IMR-90 (cell line): ENCODE measurements at regions not wholly inside any gene's neighbourhood (a gene's known extent, or its start where the extent isn't known, plus 50 kb on each side); places are given as distances from the start of the nearest gene placed in this dataset.

Experiments used
- ATAC-seq: fragments of 200-7000 bp; cut with Tn5 transposase; 2 replicates; pipeline ENCODE4 v1.9.1; 2020; ENCODE audit warnings: low read depth, mild to moderate bottlenecking, moderate library complexity
- BruUV-seq: library from RNA; stranded (reverse); fragments of 400-500 nt; replicated peaks from 2 replicates; lab custom pipeline; 2021; lab: Mats Ljungman, UMichigan
- CTCF ChIA-PET: fragments of 300-600 bp; formaldehyde crosslinking; extraction: SDS; loops from one replicate; lab custom pipeline; 2021; ENCODE audit warnings: antibody characterized with exemption; lab: Yijun Ruan, JAX
- POLR2A ChIA-PET: fragments of 300-600 bp; sonication (Branson Sonifier 250); formaldehyde crosslinking; loops from one replicate; lab custom pipeline; 2022; ENCODE audit warnings: antibody characterized with exemption; ENCODE audit not compliant: unreplicated experiment; lab: Charles Lee
- DNase-seq: peaks from one replicate; pipeline ENCODE4 v3.0.0; 2013
- H2AFZ ChIP-seq: replicated peaks from 2 replicates; pipeline ENCODE3; 2013; ENCODE audit warnings: low read length, mild to moderate bottlenecking; ENCODE audit not compliant: poor library complexity
- H2AK5ac ChIP-seq: 2 replicates; pipeline ENCODE4 v1.6.1; 2013; ENCODE audit warnings: low read depth, low read length, inconsistent platforms
- H2AK9ac ChIP-seq: replicated peaks from 2 replicates; pipeline ENCODE3; 2013; ENCODE audit warnings: mild to moderate bottlenecking, low read depth, low read length, moderate library complexity; ENCODE audit not compliant: poor library complexity
- H2BK120ac ChIP-seq: 2 replicates; pipeline ENCODE4 v1.6.1; 2013; ENCODE audit warnings: low read depth, low read length, inconsistent platforms
- H2BK15ac ChIP-seq: 3 replicates; pipeline ENCODE4 v1.6.1; 2013; ENCODE audit warnings: low read depth, low read length, inconsistent platforms
- H2BK20ac ChIP-seq: 2 replicates; pipeline ENCODE4 v1.6.1; 2013; ENCODE audit warnings: low read depth, mild to moderate bottlenecking, inconsistent platforms, low read length, moderate library complexity
- H2BK5ac ChIP-seq: 2 replicates; pipeline ENCODE4 v1.6.1; 2013; ENCODE audit warnings: mild to moderate bottlenecking, low read depth, low read length, inconsistent platforms; ENCODE audit not compliant: poor library complexity, severe bottlenecking
- H3K14ac ChIP-seq: replicated peaks from 2 replicates; pipeline ENCODE4 v1.6.1; 2013; ENCODE audit warnings: low read depth, low read length, inconsistent platforms
- H3K18ac ChIP-seq: 2 replicates; pipeline ENCODE4 v1.6.1; 2013; ENCODE audit warnings: low read depth, low read length, control low read depth
- H3K23ac ChIP-seq: 2 replicates; pipeline ENCODE4 v1.6.1; 2013; ENCODE audit warnings: low read depth, low read length, inconsistent platforms
- H3K27ac ChIP-seq: 2 replicates; pipeline ENCODE4 v1.5.1; 2013; ENCODE audit warnings: mild to moderate bottlenecking, control low read depth, low read length; ENCODE audit not compliant: insufficient read depth
- H3K27me3 ChIP-seq: 2 replicates; pipeline ENCODE4 v1.6.1; 2013; ENCODE audit warnings: low read length; ENCODE audit not compliant: control insufficient read depth, insufficient read depth
- H3K36me3 ChIP-seq: 2 replicates; pipeline ENCODE4 v1.6.1; 2013; ENCODE audit warnings: low read length, mixed read lengths; ENCODE audit not compliant: control insufficient read depth, insufficient read depth
- H3K4ac ChIP-seq: 2 replicates; pipeline ENCODE4 v1.6.1; 2013; ENCODE audit warnings: low read depth, low read length, inconsistent platforms
- H3K4me1 ChIP-seq: 2 replicates; pipeline ENCODE4 v1.6.1; 2013; ENCODE audit warnings: low read length, mixed read lengths; ENCODE audit not compliant: control insufficient read depth, insufficient read depth
- H3K4me2 ChIP-seq: 2 replicates; pipeline ENCODE4 v1.6.1; 2013; ENCODE audit warnings: low read depth, mild to moderate bottlenecking, control low read depth, low read length, moderate library complexity
- H3K4me3 ChIP-seq: 2 replicates; pipeline ENCODE4 v1.5.1; 2013; ENCODE audit warnings: low read depth, mild to moderate bottlenecking, control low read depth, low read length, moderate library complexity; ENCODE audit not compliant: insufficient read depth
- H3K56ac ChIP-seq: 2 replicates; pipeline ENCODE4 v1.6.1; 2013; ENCODE audit warnings: low read length, inconsistent platforms; ENCODE audit not compliant: insufficient read depth; ENCODE audit errors: extremely low read depth
- H3K79me1 ChIP-seq, 2 experiments: 2 replicates each; pipeline ENCODE4 v1.6.1; 2013; ENCODE audit warnings: low read length in 2 of 2, inconsistent platforms in 1 of 2, low read depth in 1 of 2
- H3K9ac ChIP-seq: 2 replicates; pipeline ENCODE4 v1.6.1; 2013; ENCODE audit warnings: low read depth, low read length, control low read depth
- H3K9me1 ChIP-seq: 2 replicates; pipeline ENCODE4 v1.6.1; 2013; ENCODE audit warnings: low read length, inconsistent platforms; ENCODE audit not compliant: insufficient read depth
- H3K9me3 ChIP-seq: 2 replicates; pipeline ENCODE4 v1.6.1; 2013; ENCODE audit warnings: low read length; ENCODE audit not compliant: control insufficient read depth, insufficient read depth
- H4K20me1 ChIP-seq: 2 replicates; pipeline ENCODE4 v1.6.1; 2013; ENCODE audit warnings: low read length, inconsistent platforms; ENCODE audit not compliant: insufficient read depth
- H4K5ac ChIP-seq: 2 replicates; pipeline ENCODE4 v1.6.1; 2013; ENCODE audit warnings: mild to moderate bottlenecking, low read depth, low read length, control low read depth
- H4K8ac ChIP-seq, 2 experiments: 2 replicates each; pipeline ENCODE4 v1.6.1; 2013; ENCODE audit warnings: low read depth in 2 of 2, low read length in 2 of 2, control low read depth in 1 of 2, inconsistent platforms in 1 of 2
- H4K91ac ChIP-seq: 2 replicates; pipeline ENCODE4 v1.6.1; 2013; ENCODE audit warnings: low read depth, low read length, inconsistent platforms; ENCODE audit not compliant: insufficient read depth
- BHLHE40 ChIP-seq: fragments of 150-350 bp; IDR thresholded peaks from 2 replicates; pipeline ENCODE4 v1.6.1; 2016; ENCODE audit warnings: mild to moderate bottlenecking, low read depth, low read length
- CEBPB ChIP-seq: IDR thresholded peaks from 2 replicates; pipeline ENCODE4 v1.6.1; 2012; ENCODE audit warnings: low read depth, low read length, improper control_type of control experiment
- CHD1 ChIP-seq: IDR thresholded peaks from 2 replicates; pipeline ENCODE4 v1.6.1; 2012; ENCODE audit warnings: low read depth, low read length, improper control_type of control experiment
- CTCF ChIP-seq: conservative IDR thresholded peaks from 2 replicates; pipeline ENCODE4 v1.5.1; 2012; ENCODE audit warnings: mild to moderate bottlenecking, low read depth, low read length, improper control_type of control experiment
- ELK1 ChIP-seq: fragments of 150-350 bp; IDR thresholded peaks from 2 replicates; pipeline ENCODE4 v1.6.1; 2016; ENCODE audit warnings: low read depth, mild to moderate bottlenecking, low read length, moderate library complexity, borderline replicate concordance
- FOS ChIP-seq: fragments of 150-350 bp; IDR thresholded peaks from 2 replicates; pipeline ENCODE4 v1.6.1; 2016; ENCODE audit warnings: low read depth, low read length
- MAFK ChIP-seq: IDR thresholded peaks from 2 replicates; pipeline ENCODE4 v1.6.1; 2012; ENCODE audit warnings: low read depth, low read length, improper control_type of control experiment
- MAZ ChIP-seq: IDR thresholded peaks from 2 replicates; pipeline ENCODE4 v1.6.1; 2012; ENCODE audit warnings: low read depth, mild to moderate bottlenecking, low read length, improper control_type of control experiment, moderate library complexity, borderline replicate concordance
- MXI1 ChIP-seq: IDR thresholded peaks from 2 replicates; pipeline ENCODE4 v1.6.1; 2012; ENCODE audit warnings: low read depth, mild to moderate bottlenecking, low read length, moderate library complexity, borderline replicate concordance
- NFE2L2 ChIP-seq: fragments of 150-350 bp; IDR thresholded peaks from 2 replicates; pipeline ENCODE4 v1.6.1; 2016; ENCODE audit warnings: low read depth, mild to moderate bottlenecking, low read length
- POLR2A ChIP-seq: IDR thresholded peaks from 2 replicates; pipeline ENCODE4 v1.6.1; 2012; ENCODE audit warnings: mild to moderate bottlenecking, low read depth, low read length
- RAD21 ChIP-seq: IDR thresholded peaks from 2 replicates; pipeline ENCODE4 v1.6.1; 2012; ENCODE audit warnings: low read length, improper control_type of control experiment
- RCOR1 ChIP-seq: IDR thresholded peaks from 2 replicates; pipeline ENCODE4 v1.6.1; 2012; ENCODE audit warnings: mild to moderate bottlenecking, low read length, improper control_type of control experiment; ENCODE audit not compliant: insufficient replicate concordance
- RFX5 ChIP-seq: IDR thresholded peaks from 2 replicates; pipeline ENCODE4 v1.8.0; 2012; ENCODE audit warnings: low read depth, mild to moderate bottlenecking, low read length, moderate library complexity
- SMC3 ChIP-seq: fragments of 150-350 bp; IDR thresholded peaks from 2 replicates; pipeline ENCODE4 v1.6.1; 2016; ENCODE audit warnings: low read depth, mild to moderate bottlenecking, antibody characterized with exemption, low read length, moderate library complexity
- USF2 ChIP-seq: fragments of 150-350 bp; IDR thresholded peaks from 2 replicates; pipeline ENCODE4 v1.6.1; 2017; ENCODE audit warnings: mild to moderate bottlenecking, antibody characterized with exemption, low read length, low read depth
- WGBS, 2 experiments: methylation state at CpG; one replicate each; pipeline versions ENCODE4 v1.1.5 to v1.1.7; 2013; ENCODE audit warnings: missing lambda C conversion rate in 2 of 2; ENCODE audit not compliant: insufficient read length in 1 of 2; ENCODE audit errors: extremely low coverage in 2 of 2; 5-methylcytosine and 5-hydroxymethylcytosine counted together
- dilution Hi-C: fragments of 300-500 bp; cut with HindIII; formaldehyde crosslinking; loops from one replicate; pipeline ENCODE4 v1.14.3; 2018; ENCODE audit warnings: low sequenced_read_pairs; ENCODE audit not compliant: unreplicated experiment
- in situ Hi-C: fragments of 300-500 bp; cut with MboI; formaldehyde crosslinking; loops from 3 replicates; pipeline ENCODE4 v1.14.3; 2019; ENCODE audit warnings: low sequenced_read_pairs, inconsistent platforms, mixed read lengths
- intact Hi-C: fragments of 100-400 bp; cut with micrococcal nuclease; formaldehyde crosslinking; loops from 2 replicates; pipeline ENCODE4 v1.10.0; 2022

- Histone ChIP-seq H3K56ac (no peak overlapping the region), H3K9ac (no peak overlapping the region), H4K8ac (no peak overlapping the region), H3K4me2 (no peak overlapping the region), H3K79me1 (no peaks in the 10 kb centered on the region), H2BK120ac (no peak overlapping the region), H2BK15ac (no peak overlapping the region), H3K27ac (no peak overlapping the region), H4K20me1 (no peaks in the 10 kb centered on the region), H4K91ac (no peak overlapping the region), H3K36me3 (no peaks in the 10 kb centered on the region), H3K23ac (no peak overlapping the region), H3K4me1 (no peaks in the 10 kb centered on the region), H3K4me3 (no peak overlapping the region), H2AFZ (no peak overlapping the region), H2BK20ac (no peak overlapping the region), H3K14ac (no peak overlapping the region), H3K9me1 (no peaks in the 10 kb centered on the region), H3K4ac (no peak overlapping the region), H3K18ac (no peak overlapping the region), H2AK9ac (no peak overlapping the region), H4K5ac (no peak overlapping the region), H2BK5ac (no peak overlapping the region), H2AK5ac (no peak overlapping the region), H3K9me3 (peaks cover 2% of the 10 kb centered on the region; the same call in 1 of the 2 replicates), H3K27me3 (no peaks in the 10 kb centered on the region)
- WGBS, 2 experiments, result no CpG with 5 or more reads among the region's 1 CpG
- no peak for ATAC-seq
- DNase-seq, result no peak
- in situ Hi-C loops (no loop called here), intact Hi-C loops (no loop called here), dilution Hi-C loops (no loop called here)
- no TSS peak for BruUV-seq
- ChIA-PET CTCF (no interaction called here), POLR2A (no interaction called here)
- TF ChIP-seq RCOR1, result no peak
- no peak for TF ChIP-seq FOS
- TF ChIP-seq ELK1, result no peak
- TF ChIP-seq CHD1, result no peak
- no peak for TF ChIP-seq CTCF
- TF ChIP-seq MAFK, result no peak
- no peak for TF ChIP-seq CEBPB
- no peak for TF ChIP-seq MXI1
- TF ChIP-seq RFX5, result no peak
- TF ChIP-seq POLR2A, result no peak
- TF ChIP-seq RAD21, result no peak
- TF ChIP-seq MAZ, result no peak
- TF ChIP-seq USF2, result no peak
- no peak for TF ChIP-seq BHLHE40
- no peak for TF ChIP-seq NFE2L2
- no peak for TF ChIP-seq SMC3
Measured at GRCh38 chr5:158289967-158290366, 431.0 kb upstream of the CLINT1 start.
